GM21619 (cell line): ENCODE measurements at regions not wholly inside any gene's neighbourhood (a gene's known extent, or its start where the extent isn't known, plus 50 kb on each side); places are given as distances from the start of the nearest gene placed in this dataset.
A peak's percentile ranks its signal among the peaks of the same experiment; 100 is the strongest.
"Not testable (repeated sequence)": the region's sequence is repeated elsewhere in the genome, so short reads cannot be mapped to it uniquely, and the experiment has no call there.

Experiments used
- ATAC-seq: cut with Tn5 transposase; IDR thresholded peaks from one replicate; pipeline ENCODE4 v1.9.1; 2021; ENCODE audit not compliant: unreplicated experiment

DNA sequence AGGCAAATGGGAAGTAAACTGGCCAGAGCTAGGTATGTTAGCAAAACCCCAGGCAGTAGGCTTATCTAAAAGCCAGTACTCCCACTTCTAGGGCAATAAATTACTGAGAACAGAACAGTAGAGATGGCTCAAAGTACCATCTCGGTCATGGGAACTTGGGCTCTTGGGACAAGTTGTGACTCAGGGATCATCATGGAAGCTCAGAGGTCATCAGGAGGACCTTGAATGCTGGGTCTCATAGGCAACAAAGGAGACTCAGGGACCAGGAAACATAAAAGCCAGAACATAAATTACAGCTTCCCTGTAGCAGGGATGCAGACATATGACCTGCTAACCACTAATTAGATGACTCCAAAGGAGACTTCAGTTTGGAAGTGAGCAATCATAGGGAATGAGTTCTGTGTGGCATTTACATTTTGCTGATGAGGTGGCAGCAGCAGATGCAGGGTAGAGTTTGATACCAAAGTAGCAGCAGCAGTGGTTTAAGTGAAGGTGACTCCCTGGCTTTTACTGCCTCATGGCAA lies 97.6 kb upstream of the SCAF11 start:
- no peak for ATAC-seq

DNA sequence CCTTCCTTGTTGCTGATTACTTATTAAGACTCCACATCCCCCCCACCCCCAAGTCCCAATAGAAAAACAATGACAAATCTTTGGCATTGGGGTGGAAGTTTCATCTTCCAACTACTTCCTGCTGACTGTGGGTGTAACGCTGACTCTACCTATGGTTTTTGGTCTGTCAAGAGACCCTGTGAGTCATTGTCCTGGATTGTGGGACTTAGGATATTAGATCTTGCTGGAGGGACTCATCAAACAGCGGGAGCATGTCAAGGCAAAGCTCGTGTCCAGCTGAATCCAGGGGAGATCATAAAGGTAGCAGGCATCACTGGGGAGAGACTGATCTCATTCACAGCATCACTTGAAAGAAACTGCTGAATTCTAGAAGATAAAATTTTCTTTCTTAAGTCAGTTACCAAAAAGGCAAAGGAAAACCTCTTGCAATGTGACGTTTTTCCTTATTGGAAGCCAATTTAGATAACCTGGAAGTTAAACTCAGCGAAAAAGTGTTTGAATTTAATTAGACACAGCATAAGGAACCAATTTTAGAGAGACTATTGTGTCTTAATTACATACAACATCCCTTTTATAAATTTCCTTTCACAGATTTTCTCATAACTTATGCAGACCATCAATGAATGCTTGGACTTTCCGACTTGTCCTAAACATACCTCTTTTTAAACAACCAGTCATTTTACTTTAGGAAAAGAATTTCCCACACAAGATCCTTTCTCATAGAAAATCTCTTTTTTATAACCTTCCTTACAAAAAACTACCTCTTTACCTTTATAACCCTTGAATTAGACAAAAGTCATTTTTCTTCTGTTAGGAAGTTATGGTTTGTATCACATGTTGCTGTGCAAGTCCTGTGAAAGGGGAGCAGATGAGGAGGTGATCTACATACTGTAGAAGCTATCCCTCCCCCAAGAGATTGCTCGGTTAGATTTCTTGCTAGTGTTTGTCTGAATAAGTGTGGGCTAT lies 94.6 kb upstream of the SCAF11 start:
- no peak for ATAC-seq

- ATAC-seq = no peak
Observed at GRCh38 chr12:46082490-46083200, 92.3 kb upstream of the SCAF11 start.

DNA sequence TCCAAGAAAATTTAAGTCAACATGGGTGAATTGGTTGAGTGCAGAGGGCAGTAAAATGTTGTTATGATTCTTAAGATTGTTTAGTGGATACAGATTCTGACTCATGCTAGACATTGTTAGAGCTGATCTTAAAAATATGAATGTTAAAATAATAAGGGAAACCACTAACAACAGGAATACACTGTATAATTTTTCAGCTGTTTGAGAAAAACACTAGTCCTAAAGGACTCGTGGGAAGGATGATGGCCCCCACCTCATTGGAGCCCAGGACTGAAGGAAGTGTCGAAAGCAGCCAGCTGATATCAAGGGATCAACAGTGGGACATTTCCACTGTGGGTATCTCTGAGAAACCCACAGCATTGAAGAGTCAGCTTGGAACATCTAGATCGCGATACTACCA lies 82.9 kb upstream of the SCAF11 start:
- no peak for ATAC-seq

DNA sequence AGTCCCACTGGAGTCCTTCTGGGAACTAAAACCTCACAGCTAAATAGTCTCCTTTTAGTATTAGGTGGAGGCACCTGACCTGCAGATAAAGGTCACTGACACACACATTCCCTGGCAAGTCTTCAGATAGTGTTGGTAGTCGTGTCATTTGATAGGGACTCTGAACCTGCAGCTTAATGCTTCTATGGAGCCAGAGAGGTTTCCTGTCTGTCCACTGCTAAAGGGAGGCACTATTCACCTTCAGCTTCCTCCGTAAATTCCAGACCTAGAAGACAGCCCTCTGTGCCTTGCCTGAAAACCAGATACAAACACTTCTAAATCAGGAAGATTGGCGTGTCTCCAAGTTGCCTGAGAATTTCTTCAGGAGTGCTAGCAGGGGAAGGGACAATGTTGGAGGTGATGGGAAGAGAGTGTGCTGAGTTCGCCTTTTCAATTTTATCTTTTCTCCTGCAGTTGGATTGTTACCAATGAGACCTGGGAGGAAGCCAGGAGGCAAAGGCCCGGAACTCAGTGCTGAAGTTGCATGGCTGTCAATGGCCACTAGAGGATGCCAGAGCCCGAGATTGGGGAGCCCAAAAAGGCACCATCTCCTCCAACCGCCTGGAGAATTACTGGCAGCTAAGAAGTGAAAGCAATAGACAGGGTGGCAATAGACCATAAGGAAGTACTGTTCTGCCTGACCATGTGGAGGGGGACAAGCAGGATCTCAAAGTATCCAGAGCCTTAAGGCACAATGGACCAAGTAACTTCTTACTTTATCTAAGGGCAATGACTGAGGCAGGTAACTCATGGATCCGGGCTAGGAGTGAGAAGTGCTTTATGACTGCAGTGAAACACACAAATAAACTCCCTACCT lies 81.6 kb upstream of the SCAF11 start:
- peak; percentile 97 for ATAC-seq

DNA sequence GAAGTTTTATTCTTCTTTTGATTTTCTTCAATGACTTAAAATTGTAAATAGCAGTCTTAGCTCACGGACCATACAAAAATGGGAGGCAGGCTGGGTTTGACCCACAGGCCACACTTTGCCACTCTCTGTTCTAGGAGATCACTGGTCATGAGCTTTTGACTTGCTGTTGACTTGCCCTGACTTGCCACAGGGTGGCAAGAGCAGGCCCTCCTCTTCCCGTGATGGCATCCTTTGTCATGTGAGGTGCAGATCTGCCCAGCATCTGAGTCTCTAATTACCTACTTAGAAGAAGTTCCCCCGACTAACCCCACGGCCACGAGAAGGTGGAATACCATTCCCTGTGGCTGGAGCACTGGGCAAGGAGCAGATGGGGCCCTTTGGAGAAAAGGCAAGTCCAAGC lies 81.0 kb upstream of the SCAF11 start:
- ATAC-seq = no peak

DNA sequence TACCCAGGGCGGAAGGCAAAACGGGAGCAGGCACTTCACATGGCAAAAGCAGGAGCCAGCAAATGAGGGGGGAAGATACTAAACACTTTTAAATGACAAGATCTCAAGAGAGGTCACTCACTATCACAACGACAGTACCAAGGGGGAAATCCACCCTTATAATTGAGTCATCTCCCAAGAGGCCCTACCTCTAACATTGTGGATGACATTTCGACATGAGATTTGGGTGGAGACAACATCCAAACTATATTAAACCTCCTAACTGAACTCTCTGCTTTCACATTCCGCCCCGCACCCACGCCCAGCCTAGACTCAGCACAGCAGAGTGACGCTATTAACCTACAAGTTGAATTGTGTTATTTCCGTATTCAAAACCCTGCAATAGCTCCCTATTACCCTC lies 76.7 kb upstream of the SCAF11 start:
- ATAC-seq = no peak

DNA sequence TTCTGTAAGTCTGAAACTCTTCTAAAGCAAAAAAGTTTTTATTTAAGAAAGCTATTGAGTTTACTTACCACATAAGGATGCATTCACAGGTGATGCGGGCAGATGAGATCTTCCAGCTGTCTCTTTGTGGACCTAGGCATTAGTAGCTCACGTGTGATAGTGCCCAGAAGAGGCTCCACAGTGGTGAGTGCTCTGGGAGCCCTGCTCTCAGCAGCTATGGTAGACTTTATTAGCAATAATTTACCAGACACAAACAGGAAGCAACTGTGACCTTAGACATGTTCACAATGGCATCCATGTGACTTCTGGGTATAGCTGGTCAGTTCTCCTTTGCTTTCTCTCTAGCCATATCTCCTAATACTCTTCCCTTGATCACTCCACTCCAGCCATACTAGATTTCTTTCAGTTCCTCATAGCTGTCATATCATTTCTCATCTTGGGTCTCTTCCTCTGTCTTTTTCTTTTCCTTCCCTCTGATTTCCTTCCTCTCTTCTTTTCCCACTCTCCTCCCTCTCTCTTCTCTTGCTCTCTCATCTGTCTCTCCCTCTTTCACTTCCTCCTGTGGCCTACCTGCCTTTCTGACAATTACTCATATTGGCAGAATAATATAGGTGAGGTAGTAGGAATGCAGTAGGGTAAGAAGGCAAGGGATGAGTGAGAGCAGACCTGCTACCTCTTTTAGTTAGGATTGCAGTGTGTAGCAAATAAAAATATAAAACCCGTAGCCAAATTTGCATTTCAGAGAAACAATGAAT lies 75.2 kb upstream of the SCAF11 start:
- ATAC-seq = peak; percentile 81

GRCh38 chr12:46064548-46064947 lies 74.2 kb upstream of the SCAF11 start:
- ATAC-seq = no peak

GRCh38 chr12:46058697-46059096 lies 68.3 kb upstream of the SCAF11 start:
- not testable (repeated sequence) for ATAC-seq

GRCh38 chr12:46050805-46051204 lies 60.4 kb upstream of the SCAF11 start:
- no peak for ATAC-seq

DNA sequence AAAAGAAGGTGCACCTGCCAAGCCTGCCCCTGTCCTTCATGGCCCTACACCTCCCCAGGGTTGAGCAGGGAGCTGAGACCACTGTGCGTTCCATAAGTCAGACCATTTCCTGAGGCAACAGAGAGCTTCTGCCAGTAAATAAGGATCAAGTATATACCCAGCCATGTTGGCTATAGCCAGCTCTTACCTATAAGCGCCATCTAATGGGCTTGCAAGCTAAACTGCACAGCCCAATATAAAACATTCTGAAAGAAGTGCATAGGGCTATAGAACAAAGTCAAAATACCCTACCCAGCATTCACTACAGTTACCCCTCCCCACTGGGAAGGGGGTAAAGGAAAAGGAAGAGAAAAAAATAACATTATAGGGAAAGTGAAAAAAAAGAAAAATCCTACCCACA lies 59.3 kb upstream of the SCAF11 start:
- ATAC-seq = no peak

DNA sequence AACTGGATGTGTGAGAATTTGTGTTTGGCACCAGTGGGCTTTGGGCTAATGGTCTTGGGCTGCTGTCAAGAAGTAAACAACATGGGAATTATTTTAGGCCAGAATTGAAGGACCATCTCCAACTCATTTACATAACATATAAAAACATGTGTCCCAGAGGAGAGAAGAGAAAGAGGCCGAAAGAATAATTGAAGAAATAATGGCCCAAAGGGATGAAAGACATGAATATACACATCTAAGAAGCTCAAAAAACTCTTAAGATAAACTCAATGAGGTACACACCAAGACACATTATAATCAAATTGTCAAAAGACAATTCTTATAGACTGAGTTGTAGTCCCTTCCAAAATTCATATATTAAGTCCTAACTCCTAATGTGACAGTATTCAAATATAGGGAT lies 56.1 kb upstream of the SCAF11 start:
- no peak for ATAC-seq

DNA sequence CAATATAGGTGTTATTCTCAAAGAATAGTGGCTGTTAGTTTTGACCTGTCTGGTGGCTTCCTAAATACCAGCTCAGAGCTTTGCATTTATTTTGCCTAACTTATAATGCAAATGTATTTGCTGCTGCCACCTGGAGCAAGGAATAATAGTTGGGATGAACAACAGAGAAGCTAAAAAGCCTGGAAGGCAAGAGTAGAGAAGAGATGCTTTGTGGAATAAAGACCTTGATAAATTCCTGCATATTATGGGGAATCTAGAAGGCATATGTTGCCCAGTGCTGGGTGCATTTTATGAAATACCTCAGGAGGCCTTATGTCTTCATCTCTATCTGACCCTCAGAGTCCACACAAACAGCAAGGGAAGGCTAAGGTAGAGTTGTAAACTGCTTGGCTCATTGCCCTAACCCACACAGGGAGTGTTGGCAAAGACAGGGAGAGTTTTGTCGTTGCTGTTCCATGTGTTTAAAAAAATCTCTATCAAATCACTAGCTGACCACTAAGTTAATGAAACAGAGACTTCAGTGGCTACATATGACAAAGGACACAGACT lies 53.7 kb upstream of the SCAF11 start:
- no peak for ATAC-seq
